ENCODE measurements at regions not wholly inside any gene's neighbourhood (a gene's known extent, or its start where the extent isn't known, plus 50 kb on each side); places are given as distances from the start of the nearest gene placed in this dataset.

GRCh38 chr15:69653306-69653705 lies 200.7 kb downstream of the RPLP1 start:
- no peak for TF ChIP-seq POLR2A (IDR thresholded peaks at IDR 0.05; ENCODE audit: low read length)
- TF ChIP-seq GATA1 (IDR thresholded peaks at IDR 0.05; ENCODE audit: low read depth, low read length): no peak
